ENCODE measurements at regions not wholly inside any gene's neighbourhood (a gene's known extent, or its start where the extent isn't known, plus 50 kb on each side); places are given as distances from the start of the nearest gene placed in this dataset.

GRCh38 chr4:138693526-138693925 lies 322.1 kb upstream of the NOCT start:
- no peak for TF ChIP-seq CTCF (conservative IDR thresholded peaks at IDR 0.05)
- no peak overlapping the region for H3K27ac ChIP-seq

GRCh38 chr4:138692411-138692810 lies 323.2 kb upstream of the NOCT start:
- H3K27ac ChIP-seq: no peak overlapping the region

GRCh38 chr4:138689593-138689992 lies 326.0 kb upstream of the NOCT start:
- H3K27ac ChIP-seq: no peak overlapping the region
- no peak for TF ChIP-seq CTCF (conservative IDR thresholded peaks at IDR 0.05)

More at GRCh38 chr4:138692411-138692810, 323.2 kb upstream of the NOCT start:
- TF ChIP-seq CTCF (conservative IDR thresholded peaks at IDR 0.05): no peak

GRCh38 chr4:138689187-138689586 lies 326.4 kb upstream of the NOCT start:
- no peak overlapping the region for H3K27ac ChIP-seq
- no peak for TF ChIP-seq CTCF (conservative IDR thresholded peaks at IDR 0.05)

- TF ChIP-seq CTCF (conservative IDR thresholded peaks at IDR 0.05): no peak
- H3K27ac ChIP-seq: no peak overlapping the region
Measured at GRCh38 chr4:138688408-138689085, 327.0 kb upstream of the NOCT start.

- no peak for TF ChIP-seq CTCF (conservative IDR thresholded peaks at IDR 0.05)
- no peak overlapping the region for H3K27ac ChIP-seq
Measured at GRCh38 chr4:138686106-138686835, 329.3 kb upstream of the NOCT start.

GRCh38 chr4:138685316-138685715 lies 330.3 kb upstream of the NOCT start:
- no peak overlapping the region for H3K27ac ChIP-seq
- no peak for TF ChIP-seq CTCF (conservative IDR thresholded peaks at IDR 0.05)

Data from VCaP (cell line).